Esophagus muscularis mucosa (tissue), 4 donors: ENCODE measurements at regions not wholly inside any gene's neighbourhood (a gene's known extent, or its start where the extent isn't known, plus 50 kb on each side); places are given as distances from the start of the nearest gene placed in this dataset.

Source experiments
- DNase-seq: peaks from one replicate; pipeline ENCODE4 v3.0.0-alpha.2; 2017; ENCODE audit errors: extremely low spot score
- H3K27ac ChIP-seq, 4 donors: fragments of 200-600 bp; sonication (generic); replicated peaks in 1 of 4; 1 replicate in 3 of 4; 2 replicates in 1 of 4; pipeline ENCODE4 v1.5.1; 2016 to 2019; ENCODE audit warnings: mild to moderate bottlenecking in 1 of 4
- H3K27me3 ChIP-seq, 4 donors: fragments of 200-600 bp; sonication (generic); one replicate each; pipeline versions ENCODE4 v1.5.1 to v1.6.0; 2016 to 2019
- H3K36me3 ChIP-seq, 4 donors: fragments of 200-600 bp; sonication (generic); one replicate each; pipeline ENCODE4 v1.5.1; 2016 to 2019
- H3K4me1 ChIP-seq, 4 donors: fragments of 200-600 bp; sonication (generic); one replicate each; pipeline ENCODE4 v1.5.1; 2016 to 2019
- H3K4me3 ChIP-seq, 4 donors: fragments of 200-600 bp; sonication (generic); 1 replicate in 2 of 4; 2 replicates in 2 of 4; pipeline ENCODE4 v1.5.1; 2016 to 2019; ENCODE audit warnings: mild to moderate bottlenecking in 4 of 4, moderate library complexity in 1 of 4
- H3K9me3 ChIP-seq, 4 donors: fragments of 200-600 bp; sonication (generic); 1 replicate in 3 of 4; 2 replicates in 1 of 4; pipeline ENCODE4 v1.5.1; 2016 to 2019
- CTCF ChIP-seq, 3 experiments: fragments of 200-600 bp in 2 of 3; fragments of 450-650 bp in 1 of 3; sonication (generic) in 2 of 3; IDR thresholded peaks; one replicate each; pipeline ENCODE4 v1.5.1; 2017 to 2019; ENCODE audit warnings: antibody characterized with exemption in 3 of 3, mild to moderate bottlenecking in 2 of 3, moderate library complexity in 1 of 3
- EP300 ChIP-seq: sonication (generic); formaldehyde crosslinking; IDR thresholded peaks from one replicate; pipeline ENCODE4 v1.6.1; 2017; ENCODE audit warnings: antibody characterized with exemption
- POLR2A ChIP-seq: fragments of 450-650 bp; IDR thresholded peaks from one replicate; pipeline ENCODE4 v1.6.1; 2017; ENCODE audit warnings: antibody characterized with exemption, moderate library complexity, mild to moderate bottlenecking, low read depth
- POLR2AphosphoS5 ChIP-seq, 2 donors: sonication (generic); formaldehyde crosslinking; IDR thresholded peaks; one replicate each; pipeline ENCODE4 v1.6.1; 2017; ENCODE audit warnings: antibody characterized with exemption in 2 of 2
- WGBS: methylation state at CpG from one replicate; pipeline ENCODE4 v1.1.5; 2018; 5-methylcytosine and 5-hydroxymethylcytosine counted together
- intact Hi-C: fragments of 100-400 bp; cut with DNase I; formaldehyde crosslinking; loops from one replicate; pipeline ENCODE4 v1.15.1; 2023

- no peak overlapping the region for H3K4me3 ChIP-seq
- intact Hi-C loops, result no loop called here
- TF ChIP-seq POLR2A (no peak), EP300 (no peak), CTCF (IDR thresholded peaks at IDR 0.05) (no peak), POLR2AphosphoS5 (IDR thresholded peaks at IDR 0.05) (no peak)
- no peaks in the 10 kb centered on the region for H3K27me3 ChIP-seq
- no peaks in the 10 kb centered on the region for H3K9me3 ChIP-seq
- 98% methylated on average over 7 of the region's 7 CpGs for WGBS
- DNase-seq, result peak; percentile 78
- no peaks in the 10 kb centered on the region for H3K36me3 ChIP-seq
- no peak overlapping the region for H3K27ac ChIP-seq
- H3K4me1 ChIP-seq, result peaks cover 0 to 13% (median 5%) of the 10 kb centered on the region in 4 donors
These were observed 127.6 kb upstream of the TANK start for GRCh38 chr2:161032635-161033034.

GRCh38 chr2:161033059-161033660 lies 127.1 kb upstream of the TANK start:
- Histone ChIP-seq H3K4me1 (peaks cover 0 to 13% (median 5%) of the 10 kb centered on the region in 4 donors), H3K27me3 (no peaks in the 10 kb centered on the region), H3K9me3 (no peaks in the 10 kb centered on the region), H3K27ac (no peak overlapping the region), H3K4me3 (no peak overlapping the region), H3K36me3 (no peaks in the 10 kb centered on the region)
- WGBS, result 78% methylated on average over 2 of the region's 2 CpGs
- DNase-seq, result no peak
- intact Hi-C loops, result no loop called here
- TF ChIP-seq POLR2A (no peak), EP300 (no peak), CTCF (IDR thresholded peaks at IDR 0.05) (no peak), POLR2AphosphoS5 (IDR thresholded peaks at IDR 0.05) (no peak)

GRCh38 chr2:161036926-161037325 lies 123.3 kb upstream of the TANK start:
- Histone ChIP-seq H3K9me3 (no peaks in the 10 kb centered on the region), H3K27me3 (no peaks in the 10 kb centered on the region), H3K36me3 (no peaks in the 10 kb centered on the region), H3K27ac (no peak overlapping the region), H3K4me1 (no peaks in the 10 kb centered on the region), H3K4me3 (no peak overlapping the region)
- TF ChIP-seq POLR2AphosphoS5 (IDR thresholded peaks at IDR 0.05), result no peak
- no peak for TF ChIP-seq POLR2A
- no peak for TF ChIP-seq EP300
- TF ChIP-seq CTCF (IDR thresholded peaks at IDR 0.05), result no peak
- intact Hi-C loops, result no loop called here
- DNase-seq, result no peak
- 88% methylated on average over 1 of the region's 1 CpG for WGBS

GRCh38 chr2:161039071-161039470 lies 121.2 kb upstream of the TANK start:
- Histone ChIP-seq H3K4me1 (peaks cover 0 to 9% (median 7%) of the 10 kb centered on the region in 4 donors), H3K27ac (no peak overlapping the region), H3K27me3 (no peaks in the 10 kb centered on the region), H3K36me3 (no peaks in the 10 kb centered on the region), H3K9me3 (no peaks in the 10 kb centered on the region), H3K4me3 (no peak overlapping the region)
- WGBS, result 100% methylated on average over 5 of the region's 5 CpGs
- TF ChIP-seq CTCF (IDR thresholded peaks at IDR 0.05), result no peak
- intact Hi-C loops, result no loop called here
- no peak for DNase-seq

- no peak overlapping the region for H3K4me3 ChIP-seq
- no peak for TF ChIP-seq POLR2A
- no peak for TF ChIP-seq EP300
- no peak for TF ChIP-seq POLR2AphosphoS5 (IDR thresholded peaks at IDR 0.05)
- no peak for TF ChIP-seq CTCF (IDR thresholded peaks at IDR 0.05)
- WGBS, result 70% methylated on average over 2 of the region's 2 CpGs
These were observed 118.9 kb upstream of the TANK start for GRCh38 chr2:161041356-161041755.

More at GRCh38 chr2:161041356-161041755, 118.9 kb upstream of the TANK start:
- DNase-seq, result no peak
- Histone ChIP-seq H3K4me1 (peaks cover 0 to 24% (median 22%) of the 10 kb centered on the region in 4 donors), H3K36me3 (no peaks in the 10 kb centered on the region), H3K27me3 (no peaks in the 10 kb centered on the region), H3K27ac (no peak overlapping the region), H3K9me3 (no peaks in the 10 kb centered on the region)
- intact Hi-C loops, result no loop called here
